ENCODE measurements at regions not wholly inside any gene's neighbourhood (a gene's known extent, or its start where the extent isn't known, plus 50 kb on each side); places are given as distances from the start of the nearest gene placed in this dataset.

GRCh38 chr21:35099310-35099709 is 50.2 kb upstream of the RUNX1 start:
- Histone ChIP-seq H3K27ac (no peak overlapping the region), H3K4me3 (no peak overlapping the region), H3K27me3 (peaks cover 0 to 3% (median 0%) of the 10 kb centered on the region in 4 donors), H3K36me3 (no peaks in the 10 kb centered on the region), H3K4me1 (no peaks in the 10 kb centered on the region), H3K9me3 (no peaks in the 10 kb centered on the region)
- intact Hi-C loops (cut with DNase I) = no loop called here
- DNase-seq (no peak), FAIRE-seq (no peak), ATAC-seq (no peak)
- WGBS, 2 donors = 78 to 84% methylated on average over 1 of the region's 1 CpG
- no peak for TF ChIP-seq CTCF (IDR thresholded peaks at IDR 0.05)

Small RNA genes in the stretch of these regions (microRNA-seq; reads per million reads assigned to microRNA genes)
- gene MIR802 = 127 to 366 reads per million in 2 donors

Measured in pancreas (tissue), 10 donors.